ENCODE measurements at regions not wholly inside any gene's neighbourhood (a gene's known extent, or its start where the extent isn't known, plus 50 kb on each side); places are given as distances from the start of the nearest gene placed in this dataset.

GRCh38 chrX:39318506-39319343, 517.5 kb downstream of the MID1IP1 start:
- TF ChIP-seq, protein P1, sequence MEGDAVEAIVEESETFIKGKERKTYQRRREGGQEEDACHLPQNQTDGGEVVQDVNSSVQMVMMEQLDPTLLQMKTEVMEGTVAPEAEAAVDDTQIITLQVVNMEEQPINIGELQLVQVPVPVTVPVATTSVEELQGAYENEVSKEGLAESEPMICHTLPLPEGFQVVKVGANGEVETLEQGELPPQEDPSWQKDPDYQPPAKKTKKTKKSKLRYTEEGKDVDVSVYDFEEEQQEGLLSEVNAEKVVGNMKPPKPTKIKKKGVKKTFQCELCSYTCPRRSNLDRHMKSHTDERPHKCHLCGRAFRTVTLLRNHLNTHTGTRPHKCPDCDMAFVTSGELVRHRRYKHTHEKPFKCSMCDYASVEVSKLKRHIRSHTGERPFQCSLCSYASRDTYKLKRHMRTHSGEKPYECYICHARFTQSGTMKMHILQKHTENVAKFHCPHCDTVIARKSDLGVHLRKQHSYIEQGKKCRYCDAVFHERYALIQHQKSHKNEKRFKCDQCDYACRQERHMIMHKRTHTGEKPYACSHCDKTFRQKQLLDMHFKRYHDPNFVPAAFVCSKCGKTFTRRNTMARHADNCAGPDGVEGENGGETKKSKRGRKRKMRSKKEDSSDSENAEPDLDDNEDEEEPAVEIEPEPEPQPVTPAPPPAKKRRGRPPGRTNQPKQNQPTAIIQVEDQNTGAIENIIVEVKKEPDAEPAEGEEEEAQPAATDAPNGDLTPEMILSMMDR (conservative IDR thresholded peaks at IDR 0.05), result no peak
- Histone ChIP-seq H2AFZ (ENCODE audit: low read length) (no peak overlapping the region), H3T11ph (ENCODE audit: low read length) (no peak overlapping the region), H4K8ac (replicated peaks; ENCODE audit: insufficient read length, low read depth, low read length) (no peak overlapping the region), H3K23me2 (ENCODE audit: insufficient read length, low read depth, low read length, poor library complexity, severe bottlenecking) (no peaks in the 10 kb centered on the region), H4K20me1 (ENCODE audit: control insufficient read depth, insufficient read depth, insufficient read length) (no peaks in the 10 kb centered on the region), H3K79me2 (ENCODE audit: insufficient read depth, low read length) (no peaks in the 10 kb centered on the region), H2BK120ac (ENCODE audit: low read depth, low read length, poor library complexity, severe bottlenecking) (no peak overlapping the region), H2BK5ac (ENCODE audit: insufficient read length, low read length) (no peak overlapping the region), H3K27me3 (ENCODE audit: insufficient read depth, low read length) (no peaks in the 10 kb centered on the region), H3K9me3 (ENCODE audit: control insufficient read depth, low read depth, low read length) (no peaks in the 10 kb centered on the region), H3K4ac (ENCODE audit: low read depth, low read length) (no peak overlapping the region), H4K91ac (ENCODE audit: insufficient read length, low read depth, low read length) (no peak overlapping the region), H2BK12ac (ENCODE audit: insufficient read length, low read depth, low read length) (no peak overlapping the region), H4K5ac (ENCODE audit: insufficient read length, low read depth, low read length) (no peak overlapping the region), H3K18ac (ENCODE audit: insufficient read length, low read depth, low read length) (no peak overlapping the region), H2BK15ac (ENCODE audit: low read depth, low read length) (no peak overlapping the region), H3K9ac (ENCODE audit: extremely low read depth, insufficient read length, low read length) (no peak overlapping the region), H3K23ac (ENCODE audit: insufficient read length, low read depth, low read length) (no peak overlapping the region), H3K4me1 (ENCODE audit: insufficient read depth, low read length) (no peaks in the 10 kb centered on the region), H3K4me2 (ENCODE audit: insufficient read depth, insufficient read length, low read length) (no peak overlapping the region), H2BK20ac (ENCODE audit: low read depth, low read length, poor library complexity, severe bottlenecking) (no peak overlapping the region), H2AK5ac (ENCODE audit: insufficient read length, low read length) (no peak overlapping the region), H3K79me1 (ENCODE audit: insufficient read depth, low read depth, low read length, poor library complexity, severe bottlenecking) (no peaks in the 10 kb centered on the region), H3K14ac (ENCODE audit: insufficient read depth, low read length) (no peak overlapping the region), H3K27ac (ENCODE audit: insufficient read length, low read depth, low read length) (no peak overlapping the region), H3K56ac (ENCODE audit: insufficient read length, low read depth, low read length) (no peak overlapping the region)
- H3K4me1 Mint-ChIP-seq, result no peaks in the 10 kb centered on the region
- DNase-seq, result no peak
- WGBS (ENCODE audit: extremely low coverage, insufficient read length, low lambda C conversion rate), result no CpG with 5 or more reads among the region's 6 CpGs
- H3K27ac Mint-ChIP-seq, result no peak overlapping the region
- no peak overlapping the region; a peak in 1 of 5 replicates for H3K4me3 Mint-ChIP-seq
- H3K27me3 Mint-ChIP-seq (ENCODE audit: low read depth), result peaks cover 5% of the 10 kb centered on the region
- peaks cover 0 to 3% (median 2%) of the 10 kb centered on the region in 3 experiments; a peak in 3 of 7 replicates for H3K36me3 Mint-ChIP-seq (ENCODE audit: insufficient read depth in 1 of 3, low read depth in 3 of 3)
- H3K9me3 Mint-ChIP-seq, result peaks cover 67 to 69% of the 10 kb centered on the region in 2 experiments

Measured in H9 (cell line).